ENCODE measurements at regions not wholly inside any gene's neighbourhood (a gene's known extent, or its start where the extent isn't known, plus 50 kb on each side); places are given as distances from the start of the nearest gene placed in this dataset.

- DNase-seq = no peak
Observed at GRCh38 chr13:59603646-59604045, 560.1 kb downstream of the DIAPH3 start.

DNA sequence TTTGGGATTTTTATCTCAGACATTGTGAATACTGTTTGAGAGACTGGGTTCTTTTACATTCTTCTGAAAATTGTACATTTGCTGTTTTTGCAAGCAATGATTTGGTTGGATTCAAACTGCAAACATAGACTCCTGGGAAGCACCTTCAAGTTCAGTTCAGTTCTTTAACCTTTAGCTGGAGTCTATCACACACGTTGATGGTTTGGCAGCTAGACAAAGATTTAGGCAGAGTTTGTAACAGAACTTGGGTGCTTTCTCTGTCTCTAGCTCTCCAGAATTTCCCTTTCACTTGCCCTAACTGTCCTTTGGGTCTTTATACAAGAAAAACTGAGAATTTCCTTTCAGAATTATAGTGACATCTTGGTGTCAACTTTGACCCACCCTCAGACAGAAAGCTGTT lies 556.6 kb downstream of the DIAPH3 start:
- no peak for DNase-seq

- DNase-seq = no peak
Observed at GRCh38 chr13:59607780-59608233, 555.9 kb downstream of the DIAPH3 start.

- no peak for DNase-seq
Observed at GRCh38 chr13:59609421-59609820, 554.3 kb downstream of the DIAPH3 start.

Measured in SHP77 treated with DMSO at 0.1 percent for 48 hours (cell line).